GM18498 (cell line): ENCODE measurements at regions not wholly inside any gene's neighbourhood (a gene's known extent, or its start where the extent isn't known, plus 50 kb on each side); places are given as distances from the start of the nearest gene placed in this dataset.
A peak's percentile ranks its signal among the peaks of the same experiment; 100 is the strongest.
"Not testable (repeated sequence)": the region's sequence is repeated elsewhere in the genome, so short reads cannot be mapped to it uniquely, and the experiment has no call there.

ENCODE experiments used
- ATAC-seq: cut with Tn5 transposase; IDR thresholded peaks from one replicate; pipeline ENCODE4 v1.9.1; 2021; ENCODE audit warnings: mild to moderate bottlenecking, moderate library complexity; ENCODE audit not compliant: unreplicated experiment

- no peak for ATAC-seq
These were observed 372.8 kb upstream of the RND3 start for GRCh38 chr2:150860301-150860700.

- ATAC-seq: no peak
These were observed 372.4 kb upstream of the RND3 start for GRCh38 chr2:150859877-150860276.

- no peak for ATAC-seq
These were observed 371.7 kb upstream of the RND3 start for GRCh38 chr2:150859162-150859561.

GRCh38 chr2:150858382-150858781 lies 370.9 kb upstream of the RND3 start:
- no peak for ATAC-seq

GRCh38 chr2:150856596-150857281 lies 369.3 kb upstream of the RND3 start:
- ATAC-seq: no peak

GRCh38 chr2:150853263-150853662 lies 365.8 kb upstream of the RND3 start:
- no peak for ATAC-seq

- ATAC-seq: no peak
These were observed 363.2 kb upstream of the RND3 start for GRCh38 chr2:150850641-150851040.

GRCh38 chr2:150847578-150847977 lies 360.1 kb upstream of the RND3 start:
- ATAC-seq: no peak

- ATAC-seq: no peak
These were observed 359.2 kb upstream of the RND3 start for GRCh38 chr2:150846691-150847090.

GRCh38 chr2:150832686-150833085 lies 345.2 kb upstream of the RND3 start:
- ATAC-seq: no peak

GRCh38 chr2:150824118-150824517 lies 336.7 kb upstream of the RND3 start:
- ATAC-seq: no peak

GRCh38 chr2:150817422-150817821 lies 330.0 kb upstream of the RND3 start:
- no peak for ATAC-seq

GRCh38 chr2:150812664-150813367 lies 325.3 kb upstream of the RND3 start:
- no peak for ATAC-seq

- ATAC-seq: no peak
These were observed 324.6 kb upstream of the RND3 start for GRCh38 chr2:150812066-150812465.

- ATAC-seq: peak; percentile 71
These were observed 323.9 kb upstream of the RND3 start for GRCh38 chr2:150811259-150811855.

- no peak for ATAC-seq
These were observed 321.6 kb upstream of the RND3 start for GRCh38 chr2:150809103-150809502.

GRCh38 chr2:150806336-150806735 lies 318.9 kb upstream of the RND3 start:
- no peak for ATAC-seq

- ATAC-seq: no peak
These were observed 316.4 kb upstream of the RND3 start for GRCh38 chr2:150803689-150804398.

GRCh38 chr2:150802635-150803034 lies 315.2 kb upstream of the RND3 start:
- no peak for ATAC-seq

GRCh38 chr2:150796236-150796635 lies 308.8 kb upstream of the RND3 start:
- ATAC-seq: not testable (repeated sequence)

- ATAC-seq: no peak
These were observed 305.4 kb upstream of the RND3 start for GRCh38 chr2:150792780-150793300.
